GM12873 (cell line): ENCODE measurements at regions not wholly inside any gene's neighbourhood (a gene's known extent, or its start where the extent isn't known, plus 50 kb on each side); places are given as distances from the start of the nearest gene placed in this dataset.

ENCODE experiments used
- CTCF ChIP-seq: IDR thresholded peaks from 2 replicates; pipeline ENCODE4 v1.5.1; 2012; ENCODE audit warnings: low read depth, mild to moderate bottlenecking, moderate library complexity, low read length, control low read depth; ENCODE audit not compliant: insufficient read depth; ENCODE audit errors: missing control alignments

DNA sequence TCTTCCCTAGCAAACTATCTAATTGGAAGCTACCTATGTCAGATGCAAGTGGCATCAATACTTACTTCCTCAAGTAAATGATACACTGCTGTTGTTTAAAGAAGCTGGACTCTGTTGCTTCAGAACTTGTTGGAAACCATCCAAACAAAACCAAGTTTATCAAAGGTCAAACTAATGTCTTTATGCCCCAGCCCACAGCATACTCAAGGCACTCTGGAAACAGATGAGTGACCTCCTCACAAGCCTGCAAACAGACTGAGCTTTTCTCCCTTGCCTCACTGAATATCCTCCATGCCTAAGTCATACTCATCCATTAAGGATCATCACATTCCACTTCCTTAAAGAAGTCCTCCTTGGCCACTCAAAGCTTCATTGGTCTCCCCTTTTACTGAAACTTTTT is 107.4 kb upstream of the ACP3 start:
- TF ChIP-seq CTCF, result no peak

DNA sequence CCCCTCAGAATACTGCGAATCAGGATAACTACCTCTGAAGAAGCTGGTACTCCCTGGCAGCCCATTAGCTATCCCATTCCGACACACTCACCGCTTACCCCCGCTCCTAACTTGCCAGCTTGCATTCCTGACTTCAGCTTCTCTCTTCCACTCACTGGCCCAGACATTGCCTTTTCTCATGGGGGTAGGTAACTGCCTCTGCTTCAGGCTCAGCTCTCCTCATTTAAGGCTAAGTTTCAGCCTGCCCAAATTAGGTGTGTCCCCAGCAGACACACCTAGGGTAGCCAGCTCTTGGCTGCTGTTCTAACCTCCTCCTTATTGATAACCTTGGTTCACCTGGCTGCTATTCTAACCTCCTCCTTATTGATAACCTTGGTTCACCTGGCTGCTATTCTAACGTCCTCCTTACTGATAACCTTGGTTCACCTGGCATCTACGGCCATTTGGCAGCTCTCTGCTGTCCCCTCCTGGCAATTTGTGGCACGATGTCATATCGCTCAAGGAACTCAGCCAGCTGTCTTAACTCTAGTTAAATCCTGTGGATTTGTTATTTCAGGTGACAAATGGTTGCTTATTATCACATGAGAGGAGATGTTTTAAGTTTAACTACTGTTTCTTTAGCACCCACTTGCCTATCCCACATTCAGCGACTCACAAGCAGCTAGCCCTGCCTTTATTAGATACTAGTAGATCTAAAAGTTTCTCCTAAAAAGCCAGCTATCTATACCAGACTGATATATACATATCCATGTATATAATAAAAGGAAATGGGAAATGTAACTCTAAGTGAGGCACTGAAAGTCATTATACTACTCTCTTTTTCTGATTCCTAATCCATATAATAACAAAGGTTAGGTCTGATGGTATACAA is 106.5 kb upstream of the ACP3 start:
- peak; percentile 71 for TF ChIP-seq CTCF

- no peak for TF ChIP-seq CTCF
These were observed 105.3 kb upstream of the ACP3 start for GRCh38 chr3:132211896-132212295.

DNA sequence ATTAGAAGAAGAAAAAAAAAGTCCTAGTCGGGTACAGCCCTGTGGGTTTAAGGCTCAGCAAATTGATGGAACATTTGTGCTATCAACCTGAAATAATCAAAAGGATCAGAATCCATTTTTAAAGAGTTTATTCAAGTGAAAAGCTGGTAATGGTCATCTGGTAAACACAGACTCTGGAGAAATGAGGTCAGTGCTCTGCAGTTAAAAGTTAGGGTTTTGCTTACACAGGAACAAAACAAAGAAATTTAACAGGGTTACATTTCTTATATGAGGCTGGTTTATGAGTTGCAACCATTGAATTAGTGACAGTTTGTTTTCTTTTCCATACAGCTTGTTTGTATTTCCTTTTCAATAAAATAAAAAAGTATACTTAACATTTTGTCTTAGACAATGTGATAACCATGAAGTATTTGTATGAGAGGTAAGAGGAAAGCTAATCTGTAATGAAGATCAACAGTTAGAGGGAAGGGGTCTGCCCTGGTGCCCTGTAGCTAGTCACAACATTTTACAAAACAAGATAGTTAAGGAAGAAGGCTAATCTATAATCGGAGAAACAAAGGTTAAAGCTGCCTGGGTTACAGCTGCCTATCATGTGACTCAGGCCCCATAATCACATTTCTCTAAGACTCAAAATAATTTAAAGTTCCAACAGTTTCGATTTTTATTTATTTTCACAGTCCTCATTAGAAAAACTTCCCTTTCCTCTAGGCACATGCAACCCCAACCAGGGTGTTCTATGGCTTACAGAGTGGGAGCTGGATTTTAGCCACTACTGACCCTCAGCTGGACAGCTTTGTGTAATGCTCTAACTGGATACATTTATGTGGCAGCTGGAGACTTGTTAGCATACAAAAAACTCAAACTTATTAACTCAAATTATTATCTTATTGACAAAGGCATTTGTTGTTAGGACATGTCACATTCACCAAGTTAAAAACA is 98.1 kb upstream of the ACP3 start:
- TF ChIP-seq CTCF, result no peak

- TF ChIP-seq CTCF, result no peak
These were observed 96.2 kb upstream of the ACP3 start for GRCh38 chr3:132220986-132221385.

- TF ChIP-seq CTCF, result no peak
These were observed 94.2 kb upstream of the ACP3 start for GRCh38 chr3:132222868-132223538.
